HL-60 (cell line): ENCODE measurements at regions not wholly inside any gene's neighbourhood (a gene's known extent, or its start where the extent isn't known, plus 50 kb on each side); places are given as distances from the start of the nearest gene placed in this dataset.

Source experiments
- DNase-seq, 2 experiments: peaks; one replicate each; pipeline ENCODE4 v3.0.0-alpha.2; 2010 to 2020; ENCODE audit warnings: low read depth in 1 of 2, low spot score in 1 of 2
- H3K27ac ChIP-seq: fragments of 250-450 bp; sonication (Bioruptor Pico); replicated peaks from 2 replicates; pipeline ENCODE4 v1.5.1; 2020; ENCODE audit warnings: mild to moderate bottlenecking, moderate library complexity
- H3K27me3 ChIP-seq: fragments of 250-450 bp; sonication (Bioruptor Pico); 2 replicates; pipeline ENCODE4 v1.5.1; 2021; ENCODE audit warnings: mild to moderate bottlenecking, moderate library complexity; ENCODE audit not compliant: insufficient read depth, poor library complexity, severe bottlenecking
- H3K4me3 ChIP-seq: replicated peaks from 2 replicates; pipeline ENCODE4 v1.5.1; 2011; ENCODE audit warnings: mild to moderate bottlenecking, control low read depth, low read length; ENCODE audit not compliant: insufficient read depth
- CTCF ChIP-seq: IDR thresholded peaks from one replicate; pipeline ENCODE4 v1.5.1; 2011; ENCODE audit warnings: low read length, control low read depth, inconsistent platforms; ENCODE audit not compliant: insufficient read depth
- GABPA ChIP-seq: IDR thresholded peaks from 2 replicates; pipeline ENCODE4 v1.6.1; 2012; ENCODE audit warnings: low read depth
- POLR2AphosphoS5 ChIP-seq: IDR thresholded peaks from 2 replicates; pipeline ENCODE4 v1.6.1; 2012; ENCODE audit warnings: low read depth
- REST ChIP-seq: IDR thresholded peaks from 2 replicates; pipeline ENCODE4 v1.6.1; 2012; ENCODE audit warnings: low read depth; ENCODE audit not compliant: insufficient replicate concordance
- SPI1 ChIP-seq: IDR thresholded peaks from 2 replicates; pipeline ENCODE4 v1.6.1; 2012; ENCODE audit warnings: low read depth, mild to moderate bottlenecking, borderline replicate concordance

GRCh38 chr5:77144837-77145139 is 57.7 kb upstream of the ZBED3 start:
- DNase-seq, result no peak
- H3K27me3 ChIP-seq, result no peaks in the 10 kb centered on the region
- TF ChIP-seq SPI1, result no peak
- no peak for TF ChIP-seq POLR2AphosphoS5
- H3K27ac ChIP-seq, result no peak overlapping the region
- no peak overlapping the region for H3K4me3 ChIP-seq

- Histone ChIP-seq H3K27me3 (no peaks in the 10 kb centered on the region), H3K27ac (no peak overlapping the region), H3K4me3 (no peak overlapping the region)
- DNase-seq, result peak in 1 of 2 experiments; percentile 43
- TF ChIP-seq CTCF (peak; percentile 19), SPI1 (no peak)
Observed at GRCh38 chr5:77143998-77144836, 57.1 kb upstream of the ZBED3 start.

GRCh38 chr5:77140350-77140749 is 53.3 kb upstream of the ZBED3 start:
- no peak for TF ChIP-seq CTCF
- TF ChIP-seq GABPA, result no peak
- no peak for TF ChIP-seq POLR2AphosphoS5
- no peak for TF ChIP-seq SPI1
- TF ChIP-seq REST, result no peak
- no peak for DNase-seq

GRCh38 chr5:77139001-77139400 is 51.9 kb upstream of the ZBED3 start:
- no peak for DNase-seq
- no peak overlapping the region for H3K27ac ChIP-seq
- H3K27me3 ChIP-seq, result no peaks in the 10 kb centered on the region
- no peak for TF ChIP-seq POLR2AphosphoS5
- H3K4me3 ChIP-seq, result no peak overlapping the region

More at GRCh38 chr5:77140350-77140749, 53.3 kb upstream of the ZBED3 start:
- Histone ChIP-seq H3K4me3 (no peak overlapping the region), H3K27me3 (no peaks in the 10 kb centered on the region), H3K27ac (no peak overlapping the region)
